ENCODE measurements at regions not wholly inside any gene's neighbourhood (a gene's known extent, or its start where the extent isn't known, plus 50 kb on each side); places are given as distances from the start of the nearest gene placed in this dataset.

DNA sequence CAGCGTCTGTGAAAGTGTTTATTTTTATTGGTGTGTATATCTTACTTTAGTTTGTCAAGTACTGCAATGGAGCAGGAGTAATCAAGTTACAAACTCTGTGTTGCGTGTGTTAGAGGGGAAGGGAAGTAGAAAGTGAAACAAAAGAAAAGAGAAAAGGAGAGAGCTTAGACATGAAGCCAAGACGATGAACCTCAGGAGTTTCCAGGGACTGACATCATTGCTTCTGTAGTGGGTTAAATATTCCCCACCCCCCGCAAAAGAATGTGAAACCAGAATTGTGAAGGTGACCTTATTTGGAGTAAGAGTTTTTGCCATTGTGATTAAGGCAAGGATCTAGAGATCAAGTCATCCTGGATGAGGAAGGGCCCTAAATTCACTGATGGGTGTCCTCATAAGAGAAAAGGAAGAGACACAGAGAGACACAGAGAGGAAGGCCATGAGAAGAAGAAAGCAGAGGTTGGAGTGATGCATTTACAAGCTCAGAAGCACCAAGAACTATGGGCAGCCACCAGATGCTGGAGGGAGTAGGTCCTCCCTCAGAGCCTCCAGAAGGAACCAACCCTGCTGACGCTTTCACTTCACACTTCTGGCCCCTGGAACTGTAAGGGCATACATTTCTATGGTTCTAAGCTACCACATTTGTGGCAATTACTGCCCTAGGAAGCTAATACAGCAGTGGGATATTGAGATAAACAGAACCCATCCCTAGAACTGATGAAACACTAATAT is 173.6 kb upstream of the SFRP2 start:
- Mint-ChIP-seq H3K36me3 (ENCODE audit: low read depth, unreplicated experiment) (no peaks in the 10 kb centered on the region), H3K27ac (ENCODE audit: unreplicated experiment) (peak overlapping the region; percentile 79), H3K27me3 (ENCODE audit: low read depth, unreplicated experiment) (no peaks in the 10 kb centered on the region), H3K9me3 (ENCODE audit: unreplicated experiment) (peaks cover 6% of the 10 kb centered on the region), H3K4me1 (ENCODE audit: low read depth, unreplicated experiment) (peaks cover 13% of the 10 kb centered on the region), H3K4me3 (ENCODE audit: unreplicated experiment) (no peak overlapping the region)
- Histone ChIP-seq H3K36me3 (ENCODE audit: insufficient read depth, low read length) (no peaks in the 10 kb centered on the region), H3K4me1 (ENCODE audit: insufficient read depth, low read length) (peaks cover 3% of the 10 kb centered on the region), H3K27ac (ENCODE audit: low read depth, low read length) (peak overlapping the region; percentile 7), H3K4me3 (ENCODE audit: insufficient read depth, low read depth, low read length) (no peak overlapping the region), H4K20me1 (ENCODE audit: insufficient read depth, low read length) (no peaks in the 10 kb centered on the region), H2AFZ (ENCODE audit: low read depth, low read length) (no peak overlapping the region), H3K4me2 (ENCODE audit: low read length) (no peak overlapping the region), H3K9me3 (ENCODE audit: insufficient read depth, low read depth, low read length) (no peaks in the 10 kb centered on the region), H3K27me3 (ENCODE audit: insufficient read depth, low read length) (no peaks in the 10 kb centered on the region), H3K79me2 (ENCODE audit: insufficient read depth, low read length) (no peaks in the 10 kb centered on the region), H3K9ac (ENCODE audit: low read length) (no peak overlapping the region)
- TF ChIP-seq, protein P1, sequence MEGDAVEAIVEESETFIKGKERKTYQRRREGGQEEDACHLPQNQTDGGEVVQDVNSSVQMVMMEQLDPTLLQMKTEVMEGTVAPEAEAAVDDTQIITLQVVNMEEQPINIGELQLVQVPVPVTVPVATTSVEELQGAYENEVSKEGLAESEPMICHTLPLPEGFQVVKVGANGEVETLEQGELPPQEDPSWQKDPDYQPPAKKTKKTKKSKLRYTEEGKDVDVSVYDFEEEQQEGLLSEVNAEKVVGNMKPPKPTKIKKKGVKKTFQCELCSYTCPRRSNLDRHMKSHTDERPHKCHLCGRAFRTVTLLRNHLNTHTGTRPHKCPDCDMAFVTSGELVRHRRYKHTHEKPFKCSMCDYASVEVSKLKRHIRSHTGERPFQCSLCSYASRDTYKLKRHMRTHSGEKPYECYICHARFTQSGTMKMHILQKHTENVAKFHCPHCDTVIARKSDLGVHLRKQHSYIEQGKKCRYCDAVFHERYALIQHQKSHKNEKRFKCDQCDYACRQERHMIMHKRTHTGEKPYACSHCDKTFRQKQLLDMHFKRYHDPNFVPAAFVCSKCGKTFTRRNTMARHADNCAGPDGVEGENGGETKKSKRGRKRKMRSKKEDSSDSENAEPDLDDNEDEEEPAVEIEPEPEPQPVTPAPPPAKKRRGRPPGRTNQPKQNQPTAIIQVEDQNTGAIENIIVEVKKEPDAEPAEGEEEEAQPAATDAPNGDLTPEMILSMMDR (IDR thresholded peaks at IDR 0.05; ENCODE audit: insufficient read depth, low read depth, low read length): no peak
- TF ChIP-seq EZH2 (IDR thresholded peaks at IDR 0.05; ENCODE audit: insufficient read depth, low read length): no peak
- DNase-seq (ENCODE audit: low read depth) (no peak), FAIRE-seq (no peak)

DNA sequence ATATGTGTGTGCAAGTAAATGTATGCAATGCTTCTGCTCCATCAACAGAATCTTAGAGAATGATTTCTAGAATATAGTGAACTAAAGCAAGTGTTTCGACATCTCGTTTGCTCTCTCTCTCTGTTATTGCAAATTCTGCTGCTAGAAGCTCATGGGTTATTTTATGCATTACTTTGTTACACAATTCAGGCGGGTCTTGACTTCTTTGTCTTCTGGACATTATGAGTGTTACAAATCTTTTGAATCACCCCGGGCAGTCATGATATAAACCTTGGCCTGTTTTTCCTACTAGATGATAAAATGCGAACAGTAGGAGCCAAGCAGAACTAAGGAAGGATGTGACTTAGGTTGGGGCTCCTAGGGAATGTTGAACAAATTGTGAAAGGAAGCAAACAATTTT is 166.4 kb upstream of the SFRP2 start:
- H3K27me3 ChIP-seq (ENCODE audit: insufficient read depth, low read length): no peaks in the 10 kb centered on the region
- H3K27ac ChIP-seq (ENCODE audit: low read depth, low read length): no peak overlapping the region
- no peak overlapping the region for H3K4me3 Mint-ChIP-seq (ENCODE audit: unreplicated experiment)
- H3K9me3 ChIP-seq (ENCODE audit: insufficient read depth, low read depth, low read length): no peaks in the 10 kb centered on the region
- no peaks in the 10 kb centered on the region for H3K36me3 Mint-ChIP-seq (ENCODE audit: low read depth, unreplicated experiment)
- no peak overlapping the region for H3K27ac Mint-ChIP-seq (ENCODE audit: unreplicated experiment)
- TF ChIP-seq EZH2 (IDR thresholded peaks at IDR 0.05; ENCODE audit: insufficient read depth, low read length): no peak
- TF ChIP-seq, protein P1 (IDR thresholded peaks at IDR 0.05; ENCODE audit: insufficient read depth, low read depth, low read length): no peak
- peaks cover 3% of the 10 kb centered on the region for H3K4me1 Mint-ChIP-seq (ENCODE audit: low read depth, unreplicated experiment)
- no peak overlapping the region for H2AFZ ChIP-seq (ENCODE audit: low read depth, low read length)
- no peak overlapping the region for H3K4me2 ChIP-seq (ENCODE audit: low read length)
- H4K20me1 ChIP-seq (ENCODE audit: insufficient read depth, low read length): no peaks in the 10 kb centered on the region
- FAIRE-seq: no peak
- no peaks in the 10 kb centered on the region for H3K79me2 ChIP-seq (ENCODE audit: insufficient read depth, low read length)
- H3K4me3 ChIP-seq (ENCODE audit: insufficient read depth, low read depth, low read length): no peak overlapping the region
- peaks cover 8% of the 10 kb centered on the region for H3K9me3 Mint-ChIP-seq (ENCODE audit: unreplicated experiment)
- no peaks in the 10 kb centered on the region for H3K27me3 Mint-ChIP-seq (ENCODE audit: low read depth, unreplicated experiment)
- H3K36me3 ChIP-seq (ENCODE audit: insufficient read depth, low read length): no peaks in the 10 kb centered on the region
- H3K9ac ChIP-seq (ENCODE audit: low read length): no peak overlapping the region
- DNase-seq (ENCODE audit: low read depth): no peak
- H3K4me1 ChIP-seq (ENCODE audit: insufficient read depth, low read length): peaks cover 10% of the 10 kb centered on the region

DNA sequence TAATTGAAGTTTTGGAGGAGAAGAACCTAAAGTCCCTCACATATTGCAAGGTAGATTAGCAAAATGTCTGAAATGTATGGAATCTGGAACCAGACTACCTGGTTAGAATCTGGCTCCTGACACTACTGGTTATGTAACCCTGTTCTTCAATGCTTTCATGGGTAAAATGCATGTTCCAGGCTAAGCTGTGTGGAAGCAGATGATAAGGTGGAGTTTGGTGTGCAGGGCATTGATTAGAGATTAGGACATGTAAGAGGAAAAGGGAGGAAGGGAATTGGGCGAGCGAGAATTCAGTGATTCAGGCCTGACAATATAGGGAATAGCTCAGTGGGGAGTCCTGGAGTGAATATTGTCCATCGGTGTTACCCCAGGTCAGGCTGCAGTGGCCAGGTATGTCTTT is 165.8 kb upstream of the SFRP2 start:
- Histone ChIP-seq H3K27ac (ENCODE audit: low read depth, low read length) (no peak overlapping the region), H3K27me3 (ENCODE audit: insufficient read depth, low read length) (no peaks in the 10 kb centered on the region), H3K79me2 (ENCODE audit: insufficient read depth, low read length) (no peaks in the 10 kb centered on the region), H3K4me2 (ENCODE audit: low read length) (no peak overlapping the region), H3K4me3 (ENCODE audit: insufficient read depth, low read depth, low read length) (no peak overlapping the region), H3K36me3 (ENCODE audit: insufficient read depth, low read length) (no peaks in the 10 kb centered on the region), H2AFZ (ENCODE audit: low read depth, low read length) (no peak overlapping the region), H3K9ac (ENCODE audit: low read length) (no peak overlapping the region), H3K4me1 (ENCODE audit: insufficient read depth, low read length) (peaks cover 12% of the 10 kb centered on the region), H4K20me1 (ENCODE audit: insufficient read depth, low read length) (no peaks in the 10 kb centered on the region), H3K9me3 (ENCODE audit: insufficient read depth, low read depth, low read length) (no peaks in the 10 kb centered on the region)
- TF ChIP-seq, protein P1 (IDR thresholded peaks at IDR 0.05; ENCODE audit: insufficient read depth, low read depth, low read length): no peak
- no peak for TF ChIP-seq EZH2 (IDR thresholded peaks at IDR 0.05; ENCODE audit: insufficient read depth, low read length)
- FAIRE-seq (no peak), DNase-seq (ENCODE audit: low read depth) (no peak)
- Mint-ChIP-seq H3K4me3 (ENCODE audit: unreplicated experiment) (no peak overlapping the region), H3K27me3 (ENCODE audit: low read depth, unreplicated experiment) (no peaks in the 10 kb centered on the region), H3K9me3 (ENCODE audit: unreplicated experiment) (peaks cover 8% of the 10 kb centered on the region), H3K27ac (ENCODE audit: unreplicated experiment) (no peak overlapping the region), H3K4me1 (ENCODE audit: low read depth, unreplicated experiment) (peaks cover 7% of the 10 kb centered on the region), H3K36me3 (ENCODE audit: low read depth, unreplicated experiment) (no peaks in the 10 kb centered on the region)
